Esophagus squamous epithelium (tissue), 4 donors: ENCODE measurements at regions not wholly inside any gene's neighbourhood (a gene's known extent, or its start where the extent isn't known, plus 50 kb on each side); places are given as distances from the start of the nearest gene placed in this dataset.

Source experiments
- CTCF ChIP-seq, 6 experiments: fragments of 450-650 bp in 4 of 6; fragments of 200-600 bp in 2 of 6; sonication (generic) in 2 of 6; IDR thresholded peaks; one replicate each; pipeline ENCODE4 v1.5.1; 2016 to 2019; ENCODE audit warnings: antibody characterized with exemption in 6 of 6, mild to moderate bottlenecking in 4 of 6, moderate library complexity in 4 of 6
- POLR2A ChIP-seq, 4 donors: fragments of 450-650 bp; IDR thresholded peaks; one replicate each; pipeline ENCODE4 v1.6.1; 2017; ENCODE audit warnings: antibody characterized with exemption in 4 of 4, mild to moderate bottlenecking in 4 of 4, moderate library complexity in 3 of 4

- TF ChIP-seq CTCF (IDR thresholded peaks at IDR 0.05) (no peak), POLR2A (IDR thresholded peaks at IDR 0.05) (no peak)
Observed at GRCh38 chr1:163632269-163632668, 310.5 kb downstream of the NUF2 start.
